IMR-90 (cell line): ENCODE measurements at regions not wholly inside any gene's neighbourhood (a gene's known extent, or its start where the extent isn't known, plus 50 kb on each side); places are given as distances from the start of the nearest gene placed in this dataset.

ENCODE experiments used
- ATAC-seq: fragments of 200-7000 bp; cut with Tn5 transposase; 2 replicates; pipeline ENCODE4 v1.9.1; 2020; ENCODE audit warnings: low read depth, mild to moderate bottlenecking, moderate library complexity
- BruUV-seq: library from RNA; stranded (reverse); fragments of 400-500 nt; replicated peaks from 2 replicates; lab custom pipeline; 2021; lab: Mats Ljungman, UMichigan
- CTCF ChIA-PET: fragments of 300-600 bp; formaldehyde crosslinking; extraction: SDS; loops from one replicate; lab custom pipeline; 2021; ENCODE audit warnings: antibody characterized with exemption; lab: Yijun Ruan, JAX
- POLR2A ChIA-PET: fragments of 300-600 bp; sonication (Branson Sonifier 250); formaldehyde crosslinking; loops from one replicate; lab custom pipeline; 2022; ENCODE audit warnings: antibody characterized with exemption; ENCODE audit not compliant: unreplicated experiment; lab: Charles Lee
- DNase-seq: peaks from one replicate; pipeline ENCODE4 v3.0.0; 2013
- H2AFZ ChIP-seq: replicated peaks from 2 replicates; pipeline ENCODE3; 2013; ENCODE audit warnings: low read length, mild to moderate bottlenecking; ENCODE audit not compliant: poor library complexity
- H2AK5ac ChIP-seq: 2 replicates; pipeline ENCODE4 v1.6.1; 2013; ENCODE audit warnings: low read depth, low read length, inconsistent platforms
- H2AK9ac ChIP-seq: replicated peaks from 2 replicates; pipeline ENCODE3; 2013; ENCODE audit warnings: mild to moderate bottlenecking, low read depth, low read length, moderate library complexity; ENCODE audit not compliant: poor library complexity
- H2BK120ac ChIP-seq: 2 replicates; pipeline ENCODE4 v1.6.1; 2013; ENCODE audit warnings: low read depth, low read length, inconsistent platforms
- H2BK15ac ChIP-seq: 3 replicates; pipeline ENCODE4 v1.6.1; 2013; ENCODE audit warnings: low read depth, low read length, inconsistent platforms
- H2BK20ac ChIP-seq: 2 replicates; pipeline ENCODE4 v1.6.1; 2013; ENCODE audit warnings: low read depth, mild to moderate bottlenecking, inconsistent platforms, low read length, moderate library complexity
- H2BK5ac ChIP-seq: 2 replicates; pipeline ENCODE4 v1.6.1; 2013; ENCODE audit warnings: mild to moderate bottlenecking, low read depth, low read length, inconsistent platforms; ENCODE audit not compliant: poor library complexity, severe bottlenecking
- H3K14ac ChIP-seq: replicated peaks from 2 replicates; pipeline ENCODE4 v1.6.1; 2013; ENCODE audit warnings: low read depth, low read length, inconsistent platforms
- H3K18ac ChIP-seq: 2 replicates; pipeline ENCODE4 v1.6.1; 2013; ENCODE audit warnings: low read depth, low read length, control low read depth
- H3K23ac ChIP-seq: 2 replicates; pipeline ENCODE4 v1.6.1; 2013; ENCODE audit warnings: low read depth, low read length, inconsistent platforms
- H3K27ac ChIP-seq: 2 replicates; pipeline ENCODE4 v1.5.1; 2013; ENCODE audit warnings: mild to moderate bottlenecking, control low read depth, low read length; ENCODE audit not compliant: insufficient read depth
- H3K27me3 ChIP-seq: 2 replicates; pipeline ENCODE4 v1.6.1; 2013; ENCODE audit warnings: low read length; ENCODE audit not compliant: control insufficient read depth, insufficient read depth
- H3K36me3 ChIP-seq: 2 replicates; pipeline ENCODE4 v1.6.1; 2013; ENCODE audit warnings: low read length, mixed read lengths; ENCODE audit not compliant: control insufficient read depth, insufficient read depth
- H3K4ac ChIP-seq: 2 replicates; pipeline ENCODE4 v1.6.1; 2013; ENCODE audit warnings: low read depth, low read length, inconsistent platforms
- H3K4me1 ChIP-seq: 2 replicates; pipeline ENCODE4 v1.6.1; 2013; ENCODE audit warnings: low read length, mixed read lengths; ENCODE audit not compliant: control insufficient read depth, insufficient read depth
- H3K4me2 ChIP-seq: 2 replicates; pipeline ENCODE4 v1.6.1; 2013; ENCODE audit warnings: low read depth, mild to moderate bottlenecking, control low read depth, low read length, moderate library complexity
- H3K4me3 ChIP-seq: 2 replicates; pipeline ENCODE4 v1.5.1; 2013; ENCODE audit warnings: low read depth, mild to moderate bottlenecking, control low read depth, low read length, moderate library complexity; ENCODE audit not compliant: insufficient read depth
- H3K56ac ChIP-seq: 2 replicates; pipeline ENCODE4 v1.6.1; 2013; ENCODE audit warnings: low read length, inconsistent platforms; ENCODE audit not compliant: insufficient read depth; ENCODE audit errors: extremely low read depth
- H3K79me1 ChIP-seq, 2 experiments: 2 replicates each; pipeline ENCODE4 v1.6.1; 2013; ENCODE audit warnings: low read length in 2 of 2, inconsistent platforms in 1 of 2, low read depth in 1 of 2
- H3K9ac ChIP-seq: 2 replicates; pipeline ENCODE4 v1.6.1; 2013; ENCODE audit warnings: low read depth, low read length, control low read depth
- H3K9me1 ChIP-seq: 2 replicates; pipeline ENCODE4 v1.6.1; 2013; ENCODE audit warnings: low read length, inconsistent platforms; ENCODE audit not compliant: insufficient read depth
- H3K9me3 ChIP-seq: 2 replicates; pipeline ENCODE4 v1.6.1; 2013; ENCODE audit warnings: low read length; ENCODE audit not compliant: control insufficient read depth, insufficient read depth
- H4K20me1 ChIP-seq: 2 replicates; pipeline ENCODE4 v1.6.1; 2013; ENCODE audit warnings: low read length, inconsistent platforms; ENCODE audit not compliant: insufficient read depth
- H4K5ac ChIP-seq: 2 replicates; pipeline ENCODE4 v1.6.1; 2013; ENCODE audit warnings: mild to moderate bottlenecking, low read depth, low read length, control low read depth
- H4K8ac ChIP-seq, 2 experiments: 2 replicates each; pipeline ENCODE4 v1.6.1; 2013; ENCODE audit warnings: low read depth in 2 of 2, low read length in 2 of 2, control low read depth in 1 of 2, inconsistent platforms in 1 of 2
- H4K91ac ChIP-seq: 2 replicates; pipeline ENCODE4 v1.6.1; 2013; ENCODE audit warnings: low read depth, low read length, inconsistent platforms; ENCODE audit not compliant: insufficient read depth
- BHLHE40 ChIP-seq: fragments of 150-350 bp; IDR thresholded peaks from 2 replicates; pipeline ENCODE4 v1.6.1; 2016; ENCODE audit warnings: mild to moderate bottlenecking, low read depth, low read length
- CEBPB ChIP-seq: IDR thresholded peaks from 2 replicates; pipeline ENCODE4 v1.6.1; 2012; ENCODE audit warnings: low read depth, low read length, improper control_type of control experiment
- CHD1 ChIP-seq: IDR thresholded peaks from 2 replicates; pipeline ENCODE4 v1.6.1; 2012; ENCODE audit warnings: low read depth, low read length, improper control_type of control experiment
- ELK1 ChIP-seq: fragments of 150-350 bp; IDR thresholded peaks from 2 replicates; pipeline ENCODE4 v1.6.1; 2016; ENCODE audit warnings: low read depth, mild to moderate bottlenecking, low read length, moderate library complexity, borderline replicate concordance
- FOS ChIP-seq: fragments of 150-350 bp; IDR thresholded peaks from 2 replicates; pipeline ENCODE4 v1.6.1; 2016; ENCODE audit warnings: low read depth, low read length
- MAFK ChIP-seq: IDR thresholded peaks from 2 replicates; pipeline ENCODE4 v1.6.1; 2012; ENCODE audit warnings: low read depth, low read length, improper control_type of control experiment
- MAZ ChIP-seq: IDR thresholded peaks from 2 replicates; pipeline ENCODE4 v1.6.1; 2012; ENCODE audit warnings: low read depth, mild to moderate bottlenecking, low read length, improper control_type of control experiment, moderate library complexity, borderline replicate concordance
- MXI1 ChIP-seq: IDR thresholded peaks from 2 replicates; pipeline ENCODE4 v1.6.1; 2012; ENCODE audit warnings: low read depth, mild to moderate bottlenecking, low read length, moderate library complexity, borderline replicate concordance
- RAD21 ChIP-seq: IDR thresholded peaks from 2 replicates; pipeline ENCODE4 v1.6.1; 2012; ENCODE audit warnings: low read length, improper control_type of control experiment
- RFX5 ChIP-seq: IDR thresholded peaks from 2 replicates; pipeline ENCODE4 v1.8.0; 2012; ENCODE audit warnings: low read depth, mild to moderate bottlenecking, low read length, moderate library complexity
- SMC3 ChIP-seq: fragments of 150-350 bp; IDR thresholded peaks from 2 replicates; pipeline ENCODE4 v1.6.1; 2016; ENCODE audit warnings: low read depth, mild to moderate bottlenecking, antibody characterized with exemption, low read length, moderate library complexity
- WGBS, 2 experiments: methylation state at CpG; one replicate each; pipeline versions ENCODE4 v1.1.5 to v1.1.7; 2013; ENCODE audit warnings: missing lambda C conversion rate in 2 of 2; ENCODE audit not compliant: insufficient read length in 1 of 2; ENCODE audit errors: extremely low coverage in 2 of 2; 5-methylcytosine and 5-hydroxymethylcytosine counted together
- dilution Hi-C: fragments of 300-500 bp; cut with HindIII; formaldehyde crosslinking; loops from one replicate; pipeline ENCODE4 v1.14.3; 2018; ENCODE audit warnings: low sequenced_read_pairs; ENCODE audit not compliant: unreplicated experiment
- in situ Hi-C: fragments of 300-500 bp; cut with MboI; formaldehyde crosslinking; loops from 3 replicates; pipeline ENCODE4 v1.14.3; 2019; ENCODE audit warnings: low sequenced_read_pairs, inconsistent platforms, mixed read lengths
- intact Hi-C: fragments of 100-400 bp; cut with micrococcal nuclease; formaldehyde crosslinking; loops from 2 replicates; pipeline ENCODE4 v1.10.0; 2022
- TF ChIP-seq, protein P1 (sequence below): fragments of 150-350 bp; IDR thresholded peaks from 2 replicates; pipeline ENCODE4 v1.6.1; 2017; ENCODE audit warnings: mild to moderate bottlenecking, antibody characterized with exemption, low read length, low read depth

DNA sequence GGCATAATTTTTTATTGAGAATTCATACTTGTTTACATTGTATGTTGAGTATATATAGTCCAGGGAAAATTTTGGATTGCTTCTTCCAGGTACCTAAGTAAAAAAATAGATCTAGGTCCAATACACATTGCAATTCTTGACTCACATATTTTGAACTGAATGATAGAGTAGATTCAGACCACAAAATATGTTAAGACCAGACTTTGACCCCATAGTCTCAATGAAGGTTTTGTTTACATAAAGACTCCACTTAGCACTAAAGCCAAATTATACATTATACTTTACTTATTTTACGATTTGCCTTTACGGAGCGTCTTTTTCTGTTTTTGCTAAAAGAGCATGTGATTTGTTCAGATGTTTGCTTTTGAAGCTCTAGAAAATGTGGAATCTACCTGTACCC, 144.1 kb upstream of the PTCHD4 start:
- H3K4ac ChIP-seq: no peak overlapping the region
- in situ Hi-C loops: no loop called here
- H2BK15ac ChIP-seq: no peak overlapping the region
- ATAC-seq (no peak), DNase-seq (no peak)
- no peak overlapping the region for H2BK5ac ChIP-seq
- H3K27me3 ChIP-seq: no peaks in the 10 kb centered on the region
- H2AK9ac ChIP-seq: no peak overlapping the region
- CTCF ChIA-PET: no interaction called here
- no peak overlapping the region for H3K18ac ChIP-seq
- TF ChIP-seq CEBPB (no peak), CHD1 (no peak), MAFK (no peak), ELK1 (no peak), SMC3 (no peak), BHLHE40 (no peak), RAD21 (no peak), RFX5 (no peak), FOS (no peak), MXI1 (no peak), MAZ (no peak)
- TF ChIP-seq, protein P1, sequence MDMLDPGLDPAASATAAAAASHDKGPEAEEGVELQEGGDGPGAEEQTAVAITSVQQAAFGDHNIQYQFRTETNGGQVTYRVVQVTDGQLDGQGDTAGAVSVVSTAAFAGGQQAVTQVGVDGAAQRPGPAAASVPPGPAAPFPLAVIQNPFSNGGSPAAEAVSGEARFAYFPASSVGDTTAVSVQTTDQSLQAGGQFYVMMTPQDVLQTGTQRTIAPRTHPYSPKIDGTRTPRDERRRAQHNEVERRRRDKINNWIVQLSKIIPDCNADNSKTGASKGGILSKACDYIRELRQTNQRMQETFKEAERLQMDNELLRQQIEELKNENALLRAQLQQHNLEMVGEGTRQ: no peak
- POLR2A ChIA-PET: no interaction called here
- H2AFZ ChIP-seq: no peak overlapping the region
- H3K27ac ChIP-seq: no peak overlapping the region
- no peak overlapping the region for H4K91ac ChIP-seq
- H3K4me1 ChIP-seq: no peaks in the 10 kb centered on the region
- WGBS, 2 experiments: no CpG with 5 or more reads among the region's 3 CpGs
- no peaks in the 10 kb centered on the region for H4K20me1 ChIP-seq
- no peak overlapping the region for H3K4me2 ChIP-seq
- no peak overlapping the region for H2BK20ac ChIP-seq
- H2BK120ac ChIP-seq: no peak overlapping the region
- H3K4me3 ChIP-seq: no peak overlapping the region
- BruUV-seq: no TSS peak
- no peak overlapping the region for H2AK5ac ChIP-seq
- H4K8ac ChIP-seq: no peak overlapping the region
- no peaks in the 10 kb centered on the region for H3K79me1 ChIP-seq
- H3K9me1 ChIP-seq: no peaks in the 10 kb centered on the region
- H3K9me3 ChIP-seq: no peaks in the 10 kb centered on the region
- no peak overlapping the region for H3K56ac ChIP-seq
- no peak overlapping the region for H3K9ac ChIP-seq
- no peak overlapping the region for H3K14ac ChIP-seq
- intact Hi-C loops: no loop called here
- H4K5ac ChIP-seq: no peak overlapping the region
- H3K36me3 ChIP-seq: no peaks in the 10 kb centered on the region
- H3K23ac ChIP-seq: no peak overlapping the region
- dilution Hi-C loops: no loop called here
